IPS-20b (cell line): ENCODE measurements at regions not wholly inside any gene's neighbourhood (a gene's known extent, or its start where the extent isn't known, plus 50 kb on each side); places are given as distances from the start of the nearest gene placed in this dataset.

ENCODE experiments used
- H3K27ac ChIP-seq: one replicate; pipeline ENCODE4 v1.5.1; 2013; ENCODE audit warnings: low read length
- H3K27me3 ChIP-seq: 2 replicates; pipeline ENCODE4 v1.6.1; 2013; ENCODE audit warnings: mild to moderate bottlenecking, low read length, inconsistent platforms; ENCODE audit not compliant: insufficient read depth
- H3K36me3 ChIP-seq: 2 replicates; pipeline ENCODE4 v1.6.1; 2013; ENCODE audit warnings: low read depth, mild to moderate bottlenecking, inconsistent platforms, low read length, moderate library complexity; ENCODE audit not compliant: insufficient read depth
- H3K4me1 ChIP-seq: 2 replicates; pipeline ENCODE4 v1.6.1; 2013; ENCODE audit warnings: mild to moderate bottlenecking, control low read depth, inconsistent platforms, low read length, moderate library complexity; ENCODE audit not compliant: insufficient read depth
- H3K4me3 ChIP-seq: 2 replicates; pipeline ENCODE4 v1.5.1; 2013; ENCODE audit warnings: mild to moderate bottlenecking, low read length, inconsistent platforms
- H3K9ac ChIP-seq: 2 replicates; pipeline ENCODE4 v1.6.1; 2013; ENCODE audit warnings: low read depth, mild to moderate bottlenecking, inconsistent platforms, low read length, moderate library complexity
- H3K9me3 ChIP-seq: 2 replicates; pipeline ENCODE4 v1.6.1; 2013; ENCODE audit warnings: mild to moderate bottlenecking, low read depth, low read length, inconsistent platforms; ENCODE audit not compliant: insufficient read depth

DNA sequence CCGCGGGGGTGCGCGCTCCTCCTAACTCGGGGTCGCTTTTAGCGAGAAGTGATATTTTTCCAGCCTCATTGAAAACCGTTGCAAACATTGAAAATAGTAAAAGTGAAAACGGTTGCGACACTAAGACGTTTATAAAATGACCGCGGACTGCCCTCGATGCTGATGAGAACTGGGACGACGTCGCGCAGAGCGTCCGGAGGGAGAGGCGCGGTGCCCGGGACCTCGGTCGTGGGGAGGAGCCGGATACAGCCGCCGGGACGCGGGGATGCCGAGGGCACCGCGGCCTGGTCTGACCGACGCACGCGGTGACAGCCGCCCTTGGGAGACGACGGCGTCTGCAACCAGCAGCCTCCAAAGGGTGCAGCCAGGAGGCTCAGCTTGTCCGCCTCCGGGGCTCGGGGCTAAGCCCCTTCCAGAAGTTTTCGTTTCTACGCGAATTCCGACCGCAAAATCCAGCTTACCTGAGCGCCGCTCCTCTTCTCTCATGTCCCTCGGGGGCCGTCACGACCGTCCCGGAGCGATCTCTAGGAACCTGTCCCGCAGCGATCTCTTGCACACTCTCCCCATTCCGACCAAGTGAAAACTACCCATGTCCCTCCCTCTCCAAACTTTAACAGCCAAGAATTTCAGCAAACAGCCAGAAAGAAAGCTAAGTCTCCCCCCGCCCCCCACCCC lies 144.4 kb upstream of the ETS2 start:
- no peak overlapping the region for H3K27ac ChIP-seq
- H3K36me3 ChIP-seq, result no peaks in the 10 kb centered on the region
- peak overlapping the region; percentile 34; the same call in 1 of the 2 replicates for H3K9ac ChIP-seq
- no peaks in the 10 kb centered on the region for H3K9me3 ChIP-seq
- H3K4me3 ChIP-seq, result peak overlapping the region; percentile 70
- H3K4me1 ChIP-seq, result peaks cover 10% of the 10 kb centered on the region; the same call in 1 of the 2 replicates
- H3K27me3 ChIP-seq, result peaks cover 71% of the 10 kb centered on the region

DNA sequence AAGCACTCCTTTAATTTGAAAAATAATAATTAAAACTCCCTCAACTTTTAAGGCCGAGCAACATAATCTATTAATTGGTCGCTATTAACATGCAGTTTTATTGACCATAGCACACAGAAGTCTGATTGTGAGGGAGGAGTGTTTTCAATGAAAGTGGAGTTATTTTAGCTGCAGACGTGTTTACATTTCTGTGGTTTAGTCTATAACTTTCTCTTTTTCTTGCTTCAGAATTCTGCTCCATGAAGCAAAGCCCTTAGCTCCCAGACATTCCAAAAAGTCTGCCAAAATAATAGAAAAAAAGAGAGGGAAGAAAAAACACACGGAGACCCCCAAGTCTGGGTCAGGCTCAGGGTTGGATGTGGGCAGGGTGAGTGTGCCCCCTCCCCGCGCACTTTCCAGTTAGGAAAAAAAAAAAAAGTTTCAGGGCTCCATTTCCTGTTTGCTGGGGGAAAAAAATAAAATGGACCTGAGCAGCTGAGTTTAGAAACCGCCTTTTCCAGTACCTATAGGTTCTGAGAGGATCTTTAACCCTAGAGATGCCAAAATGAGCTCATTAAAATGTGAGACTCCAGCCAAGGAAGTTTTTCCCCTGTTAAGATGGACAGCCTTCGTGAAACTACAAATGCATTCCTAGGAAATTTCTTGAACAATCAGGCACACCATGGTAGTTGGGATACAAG lies 143.7 kb upstream of the ETS2 start:
- peak overlapping the region; percentile 34; the same call in 1 of the 2 replicates for H3K9ac ChIP-seq
- H3K36me3 ChIP-seq, result no peaks in the 10 kb centered on the region
- no peak overlapping the region for H3K27ac ChIP-seq
- H3K4me3 ChIP-seq, result peak overlapping the region; percentile 70
- peaks cover 66% of the 10 kb centered on the region for H3K27me3 ChIP-seq
- no peaks in the 10 kb centered on the region for H3K9me3 ChIP-seq
- H3K4me1 ChIP-seq, result peaks cover 10% of the 10 kb centered on the region; the same call in 1 of the 2 replicates

DNA sequence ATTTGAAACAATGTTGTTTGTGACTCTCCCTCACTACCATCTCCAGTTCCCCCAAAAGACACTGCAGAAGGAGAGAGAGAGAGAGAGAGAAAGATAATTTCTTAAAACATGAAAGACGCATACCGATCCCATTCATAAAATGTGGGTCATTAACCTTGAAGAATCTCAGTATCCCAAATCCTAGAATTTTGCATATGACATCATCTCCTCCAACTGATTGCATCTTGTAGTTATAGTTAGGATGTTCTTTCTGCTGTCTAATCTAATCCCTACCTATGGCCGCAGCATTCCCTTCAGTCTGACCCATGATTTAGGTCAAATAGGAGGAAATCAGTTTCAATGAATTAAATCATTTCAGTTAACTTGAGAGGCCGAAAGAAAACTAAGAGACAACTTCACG lies 142.4 kb upstream of the ETS2 start:
- H3K9me3 ChIP-seq, result no peaks in the 10 kb centered on the region
- H3K4me1 ChIP-seq, result peaks cover 10% of the 10 kb centered on the region; the same call in 1 of the 2 replicates
- H3K36me3 ChIP-seq, result no peaks in the 10 kb centered on the region
- peaks cover 53% of the 10 kb centered on the region for H3K27me3 ChIP-seq
- no peak overlapping the region for H3K9ac ChIP-seq
- no peak overlapping the region for H3K27ac ChIP-seq
- no peak overlapping the region for H3K4me3 ChIP-seq

DNA sequence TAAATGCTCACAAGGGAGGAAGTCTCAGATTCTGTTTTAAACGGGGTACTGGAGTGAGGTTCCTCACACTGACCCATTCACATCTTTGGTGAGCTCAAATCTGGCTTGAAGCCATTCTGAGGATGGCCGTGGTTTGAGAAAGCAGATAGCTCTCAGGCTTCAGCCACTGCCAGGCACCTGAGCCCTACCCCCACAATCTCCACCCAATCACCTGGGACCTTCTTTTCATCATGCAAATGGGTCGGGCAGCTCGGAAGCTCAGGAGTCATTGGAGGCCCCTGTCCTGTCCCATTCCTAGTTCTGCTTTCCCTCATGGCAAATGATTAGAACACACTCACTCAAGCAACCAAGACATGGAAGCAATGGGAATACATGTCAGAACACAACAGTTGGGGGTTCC lies 141.4 kb upstream of the ETS2 start:
- Histone ChIP-seq H3K9ac (no peak overlapping the region), H3K27me3 (peaks cover 43% of the 10 kb centered on the region), H3K4me3 (no peak overlapping the region), H3K27ac (no peak overlapping the region), H3K36me3 (no peaks in the 10 kb centered on the region), H3K4me1 (peaks cover 10% of the 10 kb centered on the region; the same call in 1 of the 2 replicates), H3K9me3 (no peaks in the 10 kb centered on the region)

DNA sequence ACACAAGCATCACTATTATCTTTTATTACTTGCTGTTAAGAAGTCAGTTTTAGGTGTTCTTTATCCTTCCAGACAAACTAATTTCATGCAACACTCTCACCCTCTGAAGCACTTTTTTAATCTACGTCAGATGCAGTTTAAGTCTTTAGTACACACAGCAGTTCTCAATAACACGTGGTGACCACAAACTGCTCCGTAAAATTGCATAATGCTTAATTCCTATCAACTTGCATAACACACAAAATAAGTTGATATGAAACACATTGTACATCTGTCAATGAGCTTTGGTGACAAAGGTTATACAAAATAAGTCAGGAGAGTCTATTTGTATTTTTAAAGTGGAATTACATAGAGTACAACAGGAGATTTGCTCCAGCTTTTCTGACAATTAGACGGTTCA lies 140.9 kb upstream of the ETS2 start:
- Histone ChIP-seq H3K9ac (no peak overlapping the region), H3K4me3 (no peak overlapping the region), H3K36me3 (no peaks in the 10 kb centered on the region), H3K27ac (no peak overlapping the region), H3K9me3 (no peaks in the 10 kb centered on the region), H3K27me3 (peaks cover 38% of the 10 kb centered on the region), H3K4me1 (peaks cover 10% of the 10 kb centered on the region; the same call in 1 of the 2 replicates)

DNA sequence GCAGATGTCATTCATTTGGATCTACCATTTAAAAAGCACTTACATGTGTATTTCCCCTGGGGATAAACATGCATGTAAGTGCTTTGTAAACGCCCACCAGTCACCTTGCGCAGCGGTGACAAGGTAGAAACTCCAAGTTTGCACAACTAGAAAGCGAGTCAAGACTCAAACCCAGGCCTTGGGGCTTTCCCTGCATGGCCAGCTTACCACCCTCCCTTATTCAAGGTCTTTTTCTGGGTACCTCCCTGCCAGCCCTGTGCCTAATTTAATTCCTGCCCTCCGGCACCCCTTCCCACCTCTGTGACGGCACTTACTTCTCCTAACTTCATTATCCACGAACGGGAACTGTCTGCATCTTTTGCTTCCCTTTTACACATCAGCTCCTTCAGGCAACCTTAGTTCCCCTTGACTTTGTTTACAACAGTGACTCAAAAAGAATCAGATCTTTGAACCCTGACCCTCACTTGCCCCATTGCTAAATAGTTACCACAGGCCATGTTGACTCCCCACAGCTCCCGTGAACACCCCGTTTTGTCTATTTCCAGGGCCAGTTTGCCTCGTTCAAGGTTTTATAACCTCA lies 138.3 kb upstream of the ETS2 start:
- H3K9ac ChIP-seq, result no peak overlapping the region
- H3K4me3 ChIP-seq, result no peak overlapping the region
- peaks cover 12% of the 10 kb centered on the region for H3K27me3 ChIP-seq
- no peaks in the 10 kb centered on the region for H3K9me3 ChIP-seq
- H3K27ac ChIP-seq, result no peak overlapping the region
- H3K36me3 ChIP-seq, result no peaks in the 10 kb centered on the region
- peaks cover 6% of the 10 kb centered on the region; the same call in 1 of the 2 replicates for H3K4me1 ChIP-seq

DNA sequence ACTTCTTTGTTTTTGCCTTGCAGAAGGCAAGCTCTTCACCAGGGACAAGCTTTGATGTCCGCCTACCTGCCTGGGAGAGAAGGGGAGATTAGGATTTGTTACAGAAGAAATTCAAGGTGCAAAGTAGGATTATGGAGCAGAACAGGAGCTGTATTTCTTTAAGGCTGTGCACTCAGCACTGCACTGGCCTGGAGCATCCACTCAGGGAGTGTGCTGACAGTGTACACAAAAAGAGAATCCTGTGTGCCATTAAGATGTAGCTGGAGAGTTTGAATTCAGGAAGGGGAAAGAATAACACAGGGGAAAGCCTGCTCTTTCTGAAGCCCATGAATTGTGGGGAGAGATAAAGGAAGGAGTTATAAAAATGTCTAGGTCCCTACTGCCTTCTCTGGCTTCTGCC lies 137.7 kb upstream of the ETS2 start:
- Histone ChIP-seq H3K4me3 (no peak overlapping the region), H3K9me3 (no peaks in the 10 kb centered on the region), H3K27me3 (peaks cover 5% of the 10 kb centered on the region), H3K36me3 (no peaks in the 10 kb centered on the region), H3K9ac (no peak overlapping the region), H3K27ac (no peak overlapping the region), H3K4me1 (peaks cover 6% of the 10 kb centered on the region; the same call in 1 of the 2 replicates)

DNA sequence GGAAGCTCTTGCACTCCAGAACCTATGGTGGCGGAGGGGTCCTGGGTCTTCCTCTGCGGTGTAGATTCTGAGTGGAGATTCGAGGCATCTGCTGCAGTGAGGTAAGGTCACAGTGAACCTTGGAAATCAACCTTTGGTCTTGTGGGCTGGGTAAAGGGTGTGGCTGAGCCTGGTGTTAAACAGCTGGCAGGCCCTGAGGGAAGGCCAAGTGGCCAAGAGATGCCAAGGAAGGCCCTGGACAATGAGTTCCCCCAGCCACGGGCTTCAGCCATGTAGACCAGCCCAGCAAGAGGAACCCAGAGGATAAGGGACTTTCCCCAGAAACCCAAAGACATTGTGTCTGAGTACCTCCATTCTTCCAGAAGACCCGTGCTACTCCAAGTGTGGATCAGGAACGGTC lies 137.2 kb upstream of the ETS2 start:
- H3K9me3 ChIP-seq, result no peaks in the 10 kb centered on the region
- H3K4me3 ChIP-seq, result no peak overlapping the region
- no peak overlapping the region for H3K9ac ChIP-seq
- H3K36me3 ChIP-seq, result no peaks in the 10 kb centered on the region
- H3K4me1 ChIP-seq, result peaks cover 6% of the 10 kb centered on the region; the same call in 1 of the 2 replicates
- H3K27ac ChIP-seq, result no peak overlapping the region
- peaks cover under 1% of the 10 kb centered on the region; the same call in 1 of the 2 replicates for H3K27me3 ChIP-seq

DNA sequence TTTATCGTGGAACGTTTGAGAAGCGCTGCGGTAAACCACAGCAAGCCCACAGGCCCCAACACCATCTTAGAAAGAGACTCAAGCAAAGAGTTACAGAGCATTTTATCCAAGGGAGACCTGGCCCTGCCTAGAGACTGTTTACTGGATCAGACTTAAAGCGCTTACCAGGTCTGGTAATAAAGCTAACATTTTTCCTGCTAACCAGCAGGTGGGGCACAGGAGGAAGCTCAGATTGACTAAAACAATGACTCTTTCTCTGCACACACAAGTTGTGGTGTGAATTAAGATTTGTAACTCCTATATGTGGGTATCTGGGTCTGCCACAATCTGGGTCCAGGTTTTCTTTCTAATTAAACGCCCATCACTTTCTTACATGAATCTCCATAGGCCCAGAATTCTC lies 136.5 kb upstream of the ETS2 start:
- H3K4me1 ChIP-seq, result peaks cover 3% of the 10 kb centered on the region; the same call in 1 of the 2 replicates
- no peak overlapping the region for H3K4me3 ChIP-seq
- no peaks in the 10 kb centered on the region; the same call in 1 of the 2 replicates for H3K27me3 ChIP-seq
- H3K36me3 ChIP-seq, result no peaks in the 10 kb centered on the region
- H3K27ac ChIP-seq, result no peak overlapping the region
- no peak overlapping the region for H3K9ac ChIP-seq
- H3K9me3 ChIP-seq, result no peaks in the 10 kb centered on the region

DNA sequence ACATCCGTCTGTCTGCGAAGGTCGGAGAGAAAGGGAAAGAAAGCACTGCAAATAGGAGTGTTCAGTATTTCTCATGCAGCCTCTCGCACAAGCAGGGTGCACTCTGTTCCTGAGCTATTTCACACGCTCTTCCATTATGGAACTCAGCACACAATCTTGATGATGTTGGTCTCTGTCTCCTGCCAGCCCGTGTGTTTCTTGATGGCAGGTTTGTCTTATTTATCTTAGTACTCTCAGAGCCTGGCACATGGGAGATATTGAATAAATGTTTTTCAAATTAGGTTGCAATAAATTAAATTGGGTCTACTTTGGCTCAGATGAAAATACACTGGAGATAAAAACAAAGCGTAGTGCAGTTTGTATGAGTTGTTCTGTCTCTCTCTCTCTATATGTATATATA lies 134.9 kb upstream of the ETS2 start:
- Histone ChIP-seq H3K4me1 (no peaks in the 10 kb centered on the region), H3K27ac (no peak overlapping the region), H3K9ac (no peak overlapping the region), H3K36me3 (no peaks in the 10 kb centered on the region), H3K4me3 (no peak overlapping the region), H3K27me3 (no peaks in the 10 kb centered on the region; the same call in 1 of the 2 replicates), H3K9me3 (no peaks in the 10 kb centered on the region)

DNA sequence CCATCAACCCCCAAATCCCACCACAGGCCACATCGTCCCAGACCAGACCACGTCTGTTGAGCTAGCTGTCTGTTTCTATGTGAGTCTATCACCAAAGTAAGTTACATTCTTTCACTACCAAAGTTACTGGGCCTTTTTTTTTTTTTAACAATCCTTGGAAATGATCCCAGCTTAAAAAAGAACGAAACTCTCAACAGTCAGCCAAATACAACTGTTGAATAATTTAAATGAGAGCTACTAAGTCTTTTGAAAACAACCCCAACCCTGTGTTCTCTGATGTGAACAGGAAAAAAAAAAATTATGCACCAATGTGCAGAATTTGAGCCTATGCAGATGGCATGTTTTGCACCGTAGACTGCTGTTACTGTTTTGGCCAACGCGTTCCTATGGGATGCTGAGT lies 134.0 kb upstream of the ETS2 start:
- Histone ChIP-seq H3K36me3 (no peaks in the 10 kb centered on the region), H3K4me1 (no peaks in the 10 kb centered on the region), H3K27ac (no peak overlapping the region), H3K9me3 (no peaks in the 10 kb centered on the region), H3K27me3 (no peaks in the 10 kb centered on the region; the same call in 1 of the 2 replicates), H3K4me3 (no peak overlapping the region), H3K9ac (no peak overlapping the region)
